Bronchial epithelial cell (primary cell): ENCODE measurements at regions not wholly inside any gene's neighbourhood (a gene's known extent, or its start where the extent isn't known, plus 50 kb on each side); places are given as distances from the start of the nearest gene placed in this dataset.

Source experiments
- DNase-seq: peaks from one replicate; pipeline ENCODE4 v3.0.0-alpha.2; 2010; ENCODE audit warnings: low read depth
- FAIRE-seq: peaks from 2 replicates; lab custom pipeline; 2011; peaks lifted over from hg19 to GRCh38; lab: Jason Lieb, UNC
- H3K27me3 ChIP-seq: 2 replicates; pipeline ENCODE4 v1.5.1; 2011; ENCODE audit warnings: low read length; ENCODE audit not compliant: control insufficient read depth, insufficient read depth
- H3K36me3 ChIP-seq: 2 replicates; pipeline ENCODE4 v1.5.1; 2011; ENCODE audit warnings: low read length; ENCODE audit not compliant: control insufficient read depth, insufficient read depth
- H3K4me3 ChIP-seq: 2 replicates; pipeline ENCODE4 v1.5.1; 2011; ENCODE audit warnings: mild to moderate bottlenecking, low read depth, low read length, control low read depth
- CTCF ChIP-seq: IDR thresholded peaks from 2 replicates; pipeline ENCODE4 v1.5.1; 2011; ENCODE audit warnings: mild to moderate bottlenecking, moderate library complexity, low read length, control low read depth, inconsistent platforms; ENCODE audit not compliant: insufficient read depth, severe bottlenecking

- peak; percentile 62 for DNase-seq
- no peak for FAIRE-seq
- TF ChIP-seq CTCF = no peak
- no peak overlapping the region for H3K4me3 ChIP-seq
- H3K36me3 ChIP-seq = no peaks in the 10 kb centered on the region
- H3K27me3 ChIP-seq = no peaks in the 10 kb centered on the region
Measured at GRCh38 chr4:35772291-35772690, 472.0 kb downstream of the ARAP2 start.

- FAIRE-seq (no peak), DNase-seq (no peak)
Measured at GRCh38 chr4:35789899-35790574, 454.3 kb downstream of the ARAP2 start.

GRCh38 chr4:35793045-35793722, 451.1 kb downstream of the ARAP2 start:
- peak; percentile 4 for DNase-seq
- no peak for TF ChIP-seq CTCF
- FAIRE-seq = no peak
- Histone ChIP-seq H3K4me3 (no peak overlapping the region), H3K36me3 (no peaks in the 10 kb centered on the region), H3K27me3 (no peaks in the 10 kb centered on the region)

More at GRCh38 chr4:35789899-35790574, 454.3 kb downstream of the ARAP2 start:
- no peak for TF ChIP-seq CTCF
- Histone ChIP-seq H3K36me3 (no peaks in the 10 kb centered on the region), H3K4me3 (no peak overlapping the region), H3K27me3 (no peaks in the 10 kb centered on the region)

- FAIRE-seq = no peak
Measured at GRCh38 chr4:35793766-35794165, 450.5 kb downstream of the ARAP2 start.

GRCh38 chr4:35800669-35801068, 443.6 kb downstream of the ARAP2 start:
- no peak for TF ChIP-seq CTCF
- no peak for FAIRE-seq
- DNase-seq = no peak
- no peaks in the 10 kb centered on the region for H3K36me3 ChIP-seq
- H3K27me3 ChIP-seq = no peaks in the 10 kb centered on the region
- H3K4me3 ChIP-seq = no peak overlapping the region

More at GRCh38 chr4:35793766-35794165, 450.5 kb downstream of the ARAP2 start:
- TF ChIP-seq CTCF = no peak
- no peaks in the 10 kb centered on the region for H3K27me3 ChIP-seq
- no peaks in the 10 kb centered on the region for H3K36me3 ChIP-seq
- no peak overlapping the region for H3K4me3 ChIP-seq
- DNase-seq = no peak
